Tibial nerve (tissue), 3 donors: ENCODE measurements at regions not wholly inside any gene's neighbourhood (a gene's known extent, or its start where the extent isn't known, plus 50 kb on each side); places are given as distances from the start of the nearest gene placed in this dataset.

Experiments
- POLR2A ChIP-seq, 2 donors: fragments of 450-650 bp; IDR thresholded peaks; one replicate each; pipeline ENCODE4 v1.6.1; 2017; ENCODE audit warnings: antibody characterized with exemption in 2 of 2, mild to moderate bottlenecking in 2 of 2, moderate library complexity in 2 of 2
- TF ChIP-seq, protein P1 (sequence below), 5 experiments: fragments of 200-600 bp in 3 of 5; fragments of 450-650 bp in 2 of 5; sonication (generic) in 3 of 5; IDR thresholded peaks; one replicate each; pipeline ENCODE4 v1.5.1; 2016 to 2019; ENCODE audit warnings: antibody characterized with exemption in 5 of 5, mild to moderate bottlenecking in 3 of 5, moderate library complexity in 2 of 5

DNA sequence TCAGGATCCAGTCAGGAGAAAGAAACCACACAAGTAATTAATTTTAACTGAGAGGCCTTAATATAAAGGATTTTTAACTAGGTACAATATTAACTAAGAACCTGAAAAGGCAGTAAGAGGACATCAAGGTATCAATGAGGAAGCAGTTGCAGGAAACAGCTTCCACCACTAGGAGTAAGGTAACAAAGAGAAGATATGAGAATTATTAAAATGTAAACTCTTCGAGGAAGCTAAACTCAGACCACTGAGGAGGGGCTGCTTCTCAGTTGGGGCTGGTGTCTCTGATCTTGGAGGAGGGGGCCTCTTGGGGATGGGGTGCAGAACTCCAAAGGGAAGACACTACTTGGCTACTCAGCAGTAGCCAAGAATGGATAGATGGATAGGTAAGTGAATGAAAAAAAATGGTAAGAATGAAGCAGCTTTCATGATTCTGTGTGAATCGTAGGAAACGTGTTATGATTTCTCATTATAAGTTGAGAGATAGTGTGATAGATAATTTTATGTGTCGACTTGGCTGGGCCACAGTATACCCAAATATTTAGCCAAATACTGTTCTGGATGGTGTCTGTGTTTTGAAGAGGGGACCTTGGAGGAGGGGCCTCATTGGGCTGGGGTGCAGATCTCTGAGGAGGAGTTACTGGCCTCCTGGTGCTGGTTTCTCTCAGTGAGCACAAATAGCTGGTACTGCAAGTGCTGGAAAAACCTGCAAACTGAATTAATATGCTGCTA is 547.7 kb upstream of the LRRTM1 start:
- TF ChIP-seq, protein P1, sequence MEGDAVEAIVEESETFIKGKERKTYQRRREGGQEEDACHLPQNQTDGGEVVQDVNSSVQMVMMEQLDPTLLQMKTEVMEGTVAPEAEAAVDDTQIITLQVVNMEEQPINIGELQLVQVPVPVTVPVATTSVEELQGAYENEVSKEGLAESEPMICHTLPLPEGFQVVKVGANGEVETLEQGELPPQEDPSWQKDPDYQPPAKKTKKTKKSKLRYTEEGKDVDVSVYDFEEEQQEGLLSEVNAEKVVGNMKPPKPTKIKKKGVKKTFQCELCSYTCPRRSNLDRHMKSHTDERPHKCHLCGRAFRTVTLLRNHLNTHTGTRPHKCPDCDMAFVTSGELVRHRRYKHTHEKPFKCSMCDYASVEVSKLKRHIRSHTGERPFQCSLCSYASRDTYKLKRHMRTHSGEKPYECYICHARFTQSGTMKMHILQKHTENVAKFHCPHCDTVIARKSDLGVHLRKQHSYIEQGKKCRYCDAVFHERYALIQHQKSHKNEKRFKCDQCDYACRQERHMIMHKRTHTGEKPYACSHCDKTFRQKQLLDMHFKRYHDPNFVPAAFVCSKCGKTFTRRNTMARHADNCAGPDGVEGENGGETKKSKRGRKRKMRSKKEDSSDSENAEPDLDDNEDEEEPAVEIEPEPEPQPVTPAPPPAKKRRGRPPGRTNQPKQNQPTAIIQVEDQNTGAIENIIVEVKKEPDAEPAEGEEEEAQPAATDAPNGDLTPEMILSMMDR (IDR thresholded peaks at IDR 0.05) = no peak
- TF ChIP-seq POLR2A (IDR thresholded peaks at IDR 0.05) = no peak
